Heart left ventricle (tissue), 13 donors: ENCODE measurements at regions not wholly inside any gene's neighbourhood (a gene's known extent, or its start where the extent isn't known, plus 50 kb on each side); places are given as distances from the start of the nearest gene placed in this dataset.
"Not testable (repeated sequence)": the region's sequence is repeated elsewhere in the genome, so short reads cannot be mapped to it uniquely, and the experiment has no call there.

ENCODE experiments used
- CTCF ChIP-seq, 12 donors: fragments of 200-600 bp; sonication (generic) in 4 of 12; IDR thresholded peaks; one replicate each; pipeline versions ENCODE4 v1.5.0 to v1.8.0; 2018 to 2022; ENCODE audit warnings: antibody characterized with exemption in 12 of 12, mild to moderate bottlenecking in 5 of 12
- POLR2A ChIP-seq, 2 donors: fragments of 450-650 bp; IDR thresholded peaks; one replicate each; pipeline ENCODE4 v1.6.1; 2017; ENCODE audit warnings: antibody characterized with exemption in 2 of 2, mild to moderate bottlenecking in 2 of 2, moderate library complexity in 2 of 2
- donor health status: ischemic (EF 13 %, LVEDD 7.1; RV severe dilation, severe dysfunction).
- donor health status: DM: no; HTN: yes; CAD: no.
- donor health status: DM: no; HTN: no; CAD: no.
- donor health status: ischemic (EF 25% LVEDD 6.9; RV normal size, moderate dysfunction).
- donor health status: ischemic (EF 25% LVEDD 5.7; RV mildly dilated, moderate dysfunction).
- donor health status: ischemic (EF 35%, LVEDD 5.7; RV mildly dilated, moderate dysfunction).
- donor health status: nonischemic (EF 11% LVEDD 7.7; RV severe dilation, severe dysfunction).
- donor health status: DM: yes; HTN: yes; CAD: no.
- donor health status: PGD.
- donor health status: ischemic (EF 29% LVEDD 5.4; RV normal size, mild dysfunction).
- donor health status: nonischemic (EF 23%, LVEDD 6.1; RV moderate dilation, normal function).

GRCh38 chr15:20009619-20010018 lies 532.0 kb downstream of the GOLGA6L6 start:
- TF ChIP-seq CTCF, POLR2A (IDR thresholded peaks at IDR 0.05): not testable (repeated sequence)
